CD4-positive, alpha-beta T cell (primary cell): ENCODE measurements at regions not wholly inside any gene's neighbourhood (a gene's known extent, or its start where the extent isn't known, plus 50 kb on each side); places are given as distances from the start of the nearest gene placed in this dataset.

Experiments used
- ATAC-seq: fragments of 200-7000 bp; cut with Tn5 transposase; one replicate; pipeline ENCODE4 v1.10.0; 2022; ENCODE audit warnings: mild to moderate bottlenecking; ENCODE audit not compliant: poor library complexity
- CTCF ChIA-PET: fragments of 350-600 bp; sonication (Branson Sonifier 250); formaldehyde crosslinking; loops from one replicate; lab custom pipeline; 2021; ENCODE audit warnings: antibody characterized with exemption, inconsistent platforms; lab: Charles Lee
- POLR2A ChIA-PET: fragments of 350-600 bp; sonication (Branson Sonifier 250); formaldehyde crosslinking; loops from one replicate; lab custom pipeline; 2021; ENCODE audit warnings: antibody characterized with exemption, inconsistent platforms; lab: Charles Lee
- DNase-seq, 14 experiments: peaks; one replicate each; pipeline ENCODE4 v3.0.0-alpha.2; 2013 to 2020; ENCODE audit warnings: mixed read lengths in 2 of 14
- H3K27ac ChIP-seq, 2 donors: one replicate each; pipeline versions ENCODE4 v1.5.1 to v1.7.0; 2013; ENCODE audit warnings: low read length in 2 of 2, low read depth in 1 of 2, mild to moderate bottlenecking in 1 of 2
- H3K27me3 ChIP-seq, 2 experiments: 1 replicate in 1 of 2; 2 replicates in 1 of 2; pipeline versions ENCODE4 v1.6.1 to v1.7.0; 2013; ENCODE audit warnings: low read length in 2 of 2, control low read depth in 1 of 2, mild to moderate bottlenecking in 1 of 2, moderate library complexity in 1 of 2; ENCODE audit not compliant: insufficient read depth in 2 of 2, control insufficient read depth in 1 of 2
- H3K36me3 ChIP-seq: one replicate; pipeline ENCODE4 v1.6.1; 2013; ENCODE audit warnings: low read length, control low read depth; ENCODE audit not compliant: insufficient read depth
- H3K4me1 ChIP-seq: one replicate; pipeline ENCODE4 v1.6.1; 2013; ENCODE audit warnings: low read length, control low read depth; ENCODE audit not compliant: insufficient read depth
- H3K4me3 ChIP-seq: one replicate; pipeline ENCODE4 v1.5.1; 2013; ENCODE audit warnings: mild to moderate bottlenecking, low read length, moderate library complexity
- H3K9me3 ChIP-seq, 2 experiments: 1 replicate in 1 of 2; 2 replicates in 1 of 2; pipeline versions ENCODE4 v1.6.1 to v1.7.0; 2013; ENCODE audit warnings: low read length in 2 of 2, mild to moderate bottlenecking in 2 of 2, control low read depth in 1 of 2, moderate library complexity in 1 of 2; ENCODE audit not compliant: control insufficient read depth in 1 of 2, insufficient read depth in 1 of 2
- H3K27ac Mint-ChIP-seq: one replicate; pipeline ENCODE4 v1.8.0; 2020; ENCODE audit warnings: mixed read lengths
- H3K27me3 Mint-ChIP-seq: one replicate; pipeline ENCODE4 v1.8.0; 2021; ENCODE audit warnings: mixed read lengths
- H3K36me3 Mint-ChIP-seq: one replicate; pipeline ENCODE4 v1.8.0; 2021; ENCODE audit warnings: low read depth, mixed read lengths
- H3K4me1 Mint-ChIP-seq: one replicate; pipeline ENCODE4 v1.8.0; 2021; ENCODE audit warnings: low read depth, mixed read lengths
- H3K4me3 Mint-ChIP-seq: one replicate; pipeline ENCODE4 v1.8.0; 2020; ENCODE audit warnings: mild to moderate bottlenecking, mixed read lengths
- H3K9me3 Mint-ChIP-seq: one replicate; pipeline ENCODE4 v1.8.0; 2020; ENCODE audit warnings: mixed read lengths
- CTCF ChIP-seq: fragments of 200-600 bp; IDR thresholded peaks from one replicate; pipeline ENCODE4 v1.8.0; 2022; ENCODE audit warnings: antibody characterized with exemption, mild to moderate bottlenecking
- intact Hi-C, 2 experiments: fragments of 100-400 bp; cut with DNase I in 1 of 2; cut with micrococcal nuclease in 1 of 2; formaldehyde crosslinking; loops; one replicate each; pipeline versions ENCODE4 v1.15.1 to v1.9.0; 2023 to 2025; cut with DNase I, micrococcal nuclease

GRCh38 chr13:84609716-84610115 is 727.4 kb upstream of the SLITRK1 start:
- no peaks in the 10 kb centered on the region for H3K27me3 Mint-ChIP-seq

GRCh38 chr13:84607261-84608013 is 725.2 kb upstream of the SLITRK1 start:
- no peak for DNase-seq
- no peaks in the 10 kb centered on the region for H3K27me3 ChIP-seq
- H3K36me3 ChIP-seq: no peaks in the 10 kb centered on the region
- ChIA-PET POLR2A (no interaction called here), CTCF (no interaction called here)
- peaks cover 0 to 9% of the 10 kb centered on the region in 2 experiments for H3K9me3 ChIP-seq
- Mint-ChIP-seq H3K36me3 (no peaks in the 10 kb centered on the region), H3K27ac (no peak overlapping the region), H3K9me3 (peaks cover 3% of the 10 kb centered on the region), H3K4me3 (no peak overlapping the region), H3K27me3 (no peaks in the 10 kb centered on the region), H3K4me1 (no peaks in the 10 kb centered on the region)
- H3K4me3 ChIP-seq: no peak overlapping the region
- H3K27ac ChIP-seq: no peak overlapping the region
- ATAC-seq: no peak
- no peaks in the 10 kb centered on the region for H3K4me1 ChIP-seq
- TF ChIP-seq CTCF: no peak
- intact Hi-C loops: no loop called here

More at GRCh38 chr13:84609716-84610115, 727.4 kb upstream of the SLITRK1 start:
- peaks cover 3% of the 10 kb centered on the region for H3K9me3 Mint-ChIP-seq
- Histone ChIP-seq H3K4me1 (no peaks in the 10 kb centered on the region), H3K36me3 (no peaks in the 10 kb centered on the region), H3K9me3 (peaks cover 0 to 9% of the 10 kb centered on the region in 2 experiments), H3K27ac (no peak overlapping the region), H3K27me3 (no peaks in the 10 kb centered on the region), H3K4me3 (no peak overlapping the region)
- H3K36me3 Mint-ChIP-seq: no peaks in the 10 kb centered on the region
- POLR2A ChIA-PET: no interaction called here
- ATAC-seq (no peak), DNase-seq (no peak)
- no peak for TF ChIP-seq CTCF
- no peaks in the 10 kb centered on the region for H3K4me1 Mint-ChIP-seq
- CTCF ChIA-PET: no interaction called here
- no peak overlapping the region for H3K4me3 Mint-ChIP-seq
- H3K27ac Mint-ChIP-seq: no peak overlapping the region
- intact Hi-C loops: no loop called here

- POLR2A ChIA-PET: no interaction called here
Measured at GRCh38 chr13:84606616-84607015, 724.3 kb upstream of the SLITRK1 start.

More at GRCh38 chr13:84606616-84607015, 724.3 kb upstream of the SLITRK1 start:
- no peaks in the 10 kb centered on the region for H3K27me3 ChIP-seq
- H3K4me3 ChIP-seq: no peak overlapping the region
- no peak overlapping the region for H3K27ac Mint-ChIP-seq
- peaks cover 0 to 9% of the 10 kb centered on the region in 2 experiments for H3K9me3 ChIP-seq
- H3K27me3 Mint-ChIP-seq: no peaks in the 10 kb centered on the region
- no peak for TF ChIP-seq CTCF
- H3K9me3 Mint-ChIP-seq: peaks cover 3% of the 10 kb centered on the region
- H3K4me3 Mint-ChIP-seq: no peak overlapping the region
- H3K36me3 ChIP-seq: no peaks in the 10 kb centered on the region
- ATAC-seq: no peak
- CTCF ChIA-PET: no interaction called here
- H3K4me1 Mint-ChIP-seq: no peaks in the 10 kb centered on the region
- no peak overlapping the region for H3K27ac ChIP-seq
- no peak for DNase-seq
- intact Hi-C loops: no loop called here
- no peaks in the 10 kb centered on the region for H3K36me3 Mint-ChIP-seq
- no peaks in the 10 kb centered on the region for H3K4me1 ChIP-seq
